ENCODE measurements at regions not wholly inside any gene's neighbourhood (a gene's known extent, or its start where the extent isn't known, plus 50 kb on each side); places are given as distances from the start of the nearest gene placed in this dataset.

DNA sequence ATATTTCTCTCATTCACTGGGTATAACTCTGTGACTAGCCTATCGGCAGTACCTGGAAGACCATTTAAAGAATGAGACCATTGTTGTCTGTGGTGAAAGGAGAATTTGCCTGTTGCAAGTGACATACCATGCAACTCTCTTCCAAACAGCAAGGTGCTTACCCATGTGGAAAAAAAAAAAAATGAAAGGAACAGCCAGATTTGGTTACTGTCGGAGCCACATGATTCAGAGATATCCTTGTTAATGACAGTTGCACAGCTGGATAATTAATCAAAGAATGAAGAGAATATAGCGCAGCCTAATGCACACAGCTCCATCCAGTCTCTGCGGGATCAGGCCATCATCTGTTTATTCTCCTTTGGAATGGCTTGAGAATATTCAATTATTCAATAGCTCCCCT lies 141.8 kb downstream of the HRH4 start:
- TF ChIP-seq TP53 (CRISPR knock-in tag; IDR thresholded peaks at IDR 0.05) (no peak), ARID4B (CRISPR knock-in tag; IDR thresholded peaks at IDR 0.05; ENCODE audit: borderline replicate concordance) (no peak)

Data from WTC11 (cell line).